ENCODE measurements at regions not wholly inside any gene's neighbourhood (a gene's known extent, or its start where the extent isn't known, plus 50 kb on each side); places are given as distances from the start of the nearest gene placed in this dataset.

- in situ Hi-C loops (cut with MboI; ENCODE audit: low sequenced_read_pairs, unreplicated experiment): no loop called here
- no peak for TF ChIP-seq CTCF (IDR thresholded peaks at IDR 0.05; ENCODE audit: borderline replicate concordance, control extremely low read depth, extremely low read depth, insufficient read depth, missing control alignments)
- DNase-seq (ENCODE audit: low spot score): no peak
Measured at GRCh38 chr3:127091376-127091775, 101.6 kb upstream of the PRR23E start.

DNA sequence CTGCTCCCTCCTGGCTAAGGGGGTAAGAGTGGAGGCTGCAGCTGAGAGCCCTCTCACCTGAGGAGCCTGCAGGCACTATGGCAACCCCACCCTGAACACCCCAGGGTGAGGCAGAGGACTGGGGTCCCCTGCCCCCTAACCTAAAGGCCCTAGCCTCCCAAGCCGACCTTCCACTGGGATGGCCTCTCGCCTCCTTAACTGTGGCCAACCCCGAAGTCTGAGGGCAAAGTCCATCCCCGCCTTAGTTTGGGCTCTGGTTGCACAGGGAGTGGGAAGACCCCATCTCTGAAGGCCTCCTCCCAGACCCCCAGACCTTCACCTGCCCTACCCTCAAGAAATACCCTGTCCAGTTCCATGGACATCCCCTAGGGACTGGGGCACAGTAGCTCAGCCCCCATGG is 100.6 kb upstream of the PRR23E start:
- TF ChIP-seq CTCF (IDR thresholded peaks at IDR 0.05; ENCODE audit: borderline replicate concordance, control extremely low read depth, extremely low read depth, insufficient read depth, missing control alignments): no peak
- DNase-seq (ENCODE audit: low spot score): no peak
- in situ Hi-C loops (cut with MboI; ENCODE audit: low sequenced_read_pairs, unreplicated experiment): no loop called here

- no peak for DNase-seq (ENCODE audit: low spot score)
- no peak for TF ChIP-seq CTCF (IDR thresholded peaks at IDR 0.05; ENCODE audit: borderline replicate concordance, control extremely low read depth, extremely low read depth, insufficient read depth, missing control alignments)
- in situ Hi-C loops (cut with MboI; ENCODE audit: low sequenced_read_pairs, unreplicated experiment): no loop called here
Measured at GRCh38 chr3:127092776-127093175, 100.2 kb upstream of the PRR23E start.

GRCh38 chr3:127093312-127093711 is 99.6 kb upstream of the PRR23E start:
- DNase-seq (ENCODE audit: low spot score): no peak
- in situ Hi-C loops (cut with MboI; ENCODE audit: low sequenced_read_pairs, unreplicated experiment): no loop called here
- no peak for TF ChIP-seq CTCF (IDR thresholded peaks at IDR 0.05; ENCODE audit: borderline replicate concordance, control extremely low read depth, extremely low read depth, insufficient read depth, missing control alignments)

DNA sequence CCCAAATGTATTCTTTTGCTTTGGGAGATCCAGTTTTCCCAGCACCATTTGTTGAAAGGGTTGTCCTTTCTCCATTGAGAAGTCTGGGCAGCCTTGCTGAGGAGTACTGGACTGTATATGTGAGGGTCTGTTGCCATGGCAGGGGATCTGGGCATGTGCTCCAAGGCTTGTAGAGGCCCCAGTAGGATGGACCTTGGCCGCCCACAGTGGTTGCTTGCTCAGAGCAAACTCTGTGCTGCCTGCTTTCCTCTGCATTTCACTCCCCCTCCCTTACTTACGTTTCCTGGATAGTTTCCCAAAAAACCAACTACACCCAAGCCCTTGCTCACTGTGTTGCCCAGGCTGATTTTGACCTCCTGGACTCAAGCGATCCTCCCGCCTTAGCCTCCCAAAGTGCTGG is 97.2 kb upstream of the PRR23E start:
- in situ Hi-C loops (cut with MboI; ENCODE audit: low sequenced_read_pairs, unreplicated experiment): no loop called here
- no peak for TF ChIP-seq CTCF (IDR thresholded peaks at IDR 0.05; ENCODE audit: borderline replicate concordance, control extremely low read depth, extremely low read depth, insufficient read depth, missing control alignments)
- no peak for DNase-seq (ENCODE audit: low spot score)

GRCh38 chr3:127096256-127097071 is 96.5 kb upstream of the PRR23E start:
- TF ChIP-seq CTCF (IDR thresholded peaks at IDR 0.05; ENCODE audit: borderline replicate concordance, control extremely low read depth, extremely low read depth, insufficient read depth, missing control alignments): no peak
- DNase-seq (ENCODE audit: low spot score): no peak
- in situ Hi-C loops (cut with MboI; ENCODE audit: low sequenced_read_pairs, unreplicated experiment): no loop called here

Data from GM13976 (cell line).